ENCODE measurements at regions not wholly inside any gene's neighbourhood (a gene's known extent, or its start where the extent isn't known, plus 50 kb on each side); places are given as distances from the start of the nearest gene placed in this dataset.

GRCh38 chr12:107449891-107450290, 235.7 kb upstream of the PWP1 start:
- WGBS, 2 donors, result 77 to 89% methylated on average over 1 of the region's 1 CpG
- no peaks in the 10 kb centered on the region for H3K36me3 ChIP-seq (ENCODE audit: low read depth, missing control alignments)
- intact Hi-C loops (cut with DNase I; ENCODE audit: low total_unique reads), result no loop called here
- H3K4me3 ChIP-seq, result no peak overlapping the region
- H3K4me1 ChIP-seq, result no peaks in the 10 kb centered on the region
- no peaks in the 10 kb centered on the region for H3K9me3 ChIP-seq
- no peak overlapping the region for H3K27ac ChIP-seq
- no peaks in the 10 kb centered on the region for H3K27me3 ChIP-seq
- TF ChIP-seq CTCF (IDR thresholded peaks at IDR 0.05) (no peak), POLR2A (IDR thresholded peaks at IDR 0.05) (no peak)
- no peak for DNase-seq

- Histone ChIP-seq H3K27ac (no peak overlapping the region), H3K27me3 (no peaks in the 10 kb centered on the region), H3K4me1 (no peaks in the 10 kb centered on the region), H3K36me3 (ENCODE audit: low read depth, missing control alignments) (no peaks in the 10 kb centered on the region), H3K4me3 (no peak overlapping the region), H3K9me3 (no peaks in the 10 kb centered on the region)
- 55 to 57% methylated on average over 3 of the region's 3 CpGs for WGBS, 2 donors
- intact Hi-C loops (cut with DNase I; ENCODE audit: low total_unique reads), result no loop called here
- TF ChIP-seq CTCF (IDR thresholded peaks at IDR 0.05), result no peak
- no peak for DNase-seq
Measured at GRCh38 chr12:107450541-107450940, 235.1 kb upstream of the PWP1 start.

GRCh38 chr12:107451246-107451645, 234.4 kb upstream of the PWP1 start:
- intact Hi-C loops (cut with DNase I; ENCODE audit: low total_unique reads), result no loop called here
- DNase-seq, result no peak
- 81 to 87% methylated on average over 7 of the region's 7 CpGs for WGBS, 2 donors
- no peak overlapping the region for H3K4me3 ChIP-seq
- no peak overlapping the region for H3K27ac ChIP-seq
- no peaks in the 10 kb centered on the region for H3K4me1 ChIP-seq
- no peaks in the 10 kb centered on the region for H3K27me3 ChIP-seq
- H3K9me3 ChIP-seq, result no peaks in the 10 kb centered on the region
- TF ChIP-seq POLR2A (IDR thresholded peaks at IDR 0.05) (no peak), CTCF (IDR thresholded peaks at IDR 0.05) (no peak)
- H3K36me3 ChIP-seq (ENCODE audit: low read depth, missing control alignments), result no peaks in the 10 kb centered on the region

- TF ChIP-seq POLR2A (IDR thresholded peaks at IDR 0.05) (no peak), CTCF (IDR thresholded peaks at IDR 0.05) (no peak)
- Histone ChIP-seq H3K27me3 (no peaks in the 10 kb centered on the region), H3K4me3 (no peak overlapping the region), H3K36me3 (ENCODE audit: low read depth, missing control alignments) (no peaks in the 10 kb centered on the region), H3K27ac (no peak overlapping the region), H3K4me1 (no peaks in the 10 kb centered on the region), H3K9me3 (no peaks in the 10 kb centered on the region)
- intact Hi-C loops (cut with DNase I; ENCODE audit: low total_unique reads), result no loop called here
- 75 to 77% methylated on average over 4 of the region's 4 CpGs for WGBS, 2 donors
- DNase-seq, result no peak
Measured at GRCh38 chr12:107454109-107454830, 231.3 kb upstream of the PWP1 start.

GRCh38 chr12:107457362-107457935, 228.2 kb upstream of the PWP1 start:
- H3K4me3 ChIP-seq, result no peak overlapping the region
- no peaks in the 10 kb centered on the region for H3K27me3 ChIP-seq
- no peak overlapping the region for H3K27ac ChIP-seq
- DNase-seq, result no peak
- no peaks in the 10 kb centered on the region for H3K36me3 ChIP-seq (ENCODE audit: low read depth, missing control alignments)
- 89 to 90% methylated on average over 11 of the region's 11 CpGs for WGBS, 2 donors
- TF ChIP-seq CTCF (IDR thresholded peaks at IDR 0.05) (no peak), POLR2A (IDR thresholded peaks at IDR 0.05) (no peak)
- intact Hi-C loops (cut with DNase I; ENCODE audit: low total_unique reads), result no loop called here
- no peaks in the 10 kb centered on the region for H3K4me1 ChIP-seq
- no peaks in the 10 kb centered on the region for H3K9me3 ChIP-seq

Data from testis (tissue), 2 donors.